ENCODE measurements at regions not wholly inside any gene's neighbourhood (a gene's known extent, or its start where the extent isn't known, plus 50 kb on each side); places are given as distances from the start of the nearest gene placed in this dataset.

GRCh38 chr4:96347582-96347981 is 507.7 kb downstream of the PDHA2 start:
- DNase-seq (ENCODE audit: low read depth), result no peak
- no peak for TF ChIP-seq CTCF (conservative IDR thresholded peaks at IDR 0.05; ENCODE audit: control insufficient read depth, insufficient read depth, low read depth, low read length)
- no peak overlapping the region for H3K4me3 ChIP-seq (ENCODE audit: control insufficient read depth, low read depth, low read length)

- peak; percentile 5 for DNase-seq (ENCODE audit: low read depth)
- peak; percentile 15 for TF ChIP-seq CTCF (conservative IDR thresholded peaks at IDR 0.05; ENCODE audit: control insufficient read depth, insufficient read depth, low read depth, low read length)
- no peak overlapping the region for H3K4me3 ChIP-seq (ENCODE audit: control insufficient read depth, low read depth, low read length)
These were observed 512.2 kb downstream of the PDHA2 start for GRCh38 chr4:96352051-96352517.

- TF ChIP-seq CTCF (conservative IDR thresholded peaks at IDR 0.05; ENCODE audit: control insufficient read depth, insufficient read depth, low read depth, low read length), result no peak
- no peak for DNase-seq (ENCODE audit: low read depth)
- H3K4me3 ChIP-seq (ENCODE audit: control insufficient read depth, low read depth, low read length), result no peak overlapping the region
These were observed 514.3 kb downstream of the PDHA2 start for GRCh38 chr4:96354036-96354712.

GRCh38 chr4:96355414-96355813 is 515.5 kb downstream of the PDHA2 start:
- H3K4me3 ChIP-seq (ENCODE audit: control insufficient read depth, low read depth, low read length), result no peak overlapping the region
- no peak for DNase-seq (ENCODE audit: low read depth)
- TF ChIP-seq CTCF (conservative IDR thresholded peaks at IDR 0.05; ENCODE audit: control insufficient read depth, insufficient read depth, low read depth, low read length), result no peak

- TF ChIP-seq CTCF (conservative IDR thresholded peaks at IDR 0.05; ENCODE audit: control insufficient read depth, insufficient read depth, low read depth, low read length), result no peak
- DNase-seq (ENCODE audit: low read depth), result no peak
These were observed 516.9 kb downstream of the PDHA2 start for GRCh38 chr4:96356591-96357370.

GRCh38 chr4:96366632-96367031 is 526.7 kb downstream of the PDHA2 start:
- no peak for DNase-seq (ENCODE audit: low read depth)
- no peak overlapping the region for H3K4me3 ChIP-seq (ENCODE audit: control insufficient read depth, low read depth, low read length)
- TF ChIP-seq CTCF (conservative IDR thresholded peaks at IDR 0.05; ENCODE audit: control insufficient read depth, insufficient read depth, low read depth, low read length), result no peak

More at GRCh38 chr4:96356591-96357370, 516.9 kb downstream of the PDHA2 start:
- H3K4me3 ChIP-seq (ENCODE audit: control insufficient read depth, low read depth, low read length), result no peak overlapping the region

All from fibroblast of mammary gland (primary cell).